GF-D8 (cell line): ENCODE measurements at regions not wholly inside any gene's neighbourhood (a gene's known extent, or its start where the extent isn't known, plus 50 kb on each side); places are given as distances from the start of the nearest gene placed in this dataset.

Source experiments
- DNase-seq: peaks from one replicate; lab custom pipeline; 2025; lab: John Stamatoyannopoulos, UW

GRCh38 chr22:27292542-27293299 is 508.8 kb downstream of the MN1 start:
- no peak for DNase-seq

- no peak for DNase-seq
Observed at GRCh38 chr22:27293721-27294445, 507.7 kb downstream of the MN1 start.

GRCh38 chr22:27295040-27295439 is 506.5 kb downstream of the MN1 start:
- no peak for DNase-seq

- no peak for DNase-seq
Observed at GRCh38 chr22:27295605-27296004, 506.0 kb downstream of the MN1 start.

- no peak for DNase-seq
Observed at GRCh38 chr22:27296091-27296675, 505.4 kb downstream of the MN1 start.

- DNase-seq: no peak
Observed at GRCh38 chr22:27297125-27297524, 504.4 kb downstream of the MN1 start.

- DNase-seq: no peak
Observed at GRCh38 chr22:27298332-27298731, 503.2 kb downstream of the MN1 start.

- DNase-seq: no peak
Observed at GRCh38 chr22:27298742-27299141, 502.8 kb downstream of the MN1 start.

- DNase-seq: no peak
Observed at GRCh38 chr22:27299181-27300085, 502.1 kb downstream of the MN1 start.

- no peak for DNase-seq
Observed at GRCh38 chr22:27300536-27301285, 500.8 kb downstream of the MN1 start.

- no peak for DNase-seq
Observed at GRCh38 chr22:27302501-27302900, 499.1 kb downstream of the MN1 start.

- no peak for DNase-seq
Observed at GRCh38 chr22:27303718-27304117, 497.8 kb downstream of the MN1 start.

- no peak for DNase-seq
Observed at GRCh38 chr22:27306771-27307170, 494.8 kb downstream of the MN1 start.

GRCh38 chr22:27307545-27308247 is 493.9 kb downstream of the MN1 start:
- DNase-seq: no peak

- no peak for DNase-seq
Observed at GRCh38 chr22:27308513-27308912, 493.0 kb downstream of the MN1 start.

- no peak for DNase-seq
Observed at GRCh38 chr22:27309697-27310096, 491.9 kb downstream of the MN1 start.

- DNase-seq: no peak
Observed at GRCh38 chr22:27310966-27311697, 490.4 kb downstream of the MN1 start.

- no peak for DNase-seq
Observed at GRCh38 chr22:27311698-27312550, 489.6 kb downstream of the MN1 start.

- no peak for DNase-seq
Observed at GRCh38 chr22:27312565-27312964, 489.0 kb downstream of the MN1 start.
